ENCODE measurements at regions not wholly inside any gene's neighbourhood (a gene's known extent, or its start where the extent isn't known, plus 50 kb on each side); places are given as distances from the start of the nearest gene placed in this dataset.

DNA sequence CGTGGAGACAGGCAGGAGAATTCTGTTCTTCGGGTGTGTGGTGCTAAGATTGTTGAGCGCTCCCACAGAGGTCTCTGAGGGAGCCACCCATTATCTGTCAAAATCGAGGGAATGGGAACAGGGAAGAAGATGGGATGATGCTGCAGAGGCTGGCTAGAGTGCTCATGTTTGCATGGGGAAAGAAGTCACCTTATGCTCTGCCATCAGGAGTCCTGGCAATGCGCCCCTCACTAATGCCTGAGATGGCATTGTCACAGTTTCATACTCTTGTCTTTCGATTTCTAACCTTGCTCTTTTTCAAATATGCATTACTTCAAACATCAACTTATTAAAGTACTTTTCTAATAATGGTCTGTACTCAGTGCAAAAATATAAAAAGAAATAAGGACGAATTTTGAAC lies 463.3 kb upstream of the CELF4 start:
- TF ChIP-seq TARDBP (IDR thresholded peaks at IDR 0.05): no peak
- no peak for TF ChIP-seq SUZ12 (IDR thresholded peaks at IDR 0.05)
- TF ChIP-seq SP1 (IDR thresholded peaks at IDR 0.05): no peak
- TF ChIP-seq ARNT (IDR thresholded peaks at IDR 0.05): no peak
- TF ChIP-seq HDGF (IDR thresholded peaks at IDR 0.05; ENCODE audit: borderline replicate concordance): no peak
- TF ChIP-seq FOXK2 (IDR thresholded peaks at IDR 0.05): no peak
- no peak for TF ChIP-seq BHLHE40 (IDR thresholded peaks at IDR 0.05; ENCODE audit: borderline replicate concordance)
- no peak for TF ChIP-seq FOXM1 (IDR thresholded peaks at IDR 0.05; ENCODE audit: borderline replicate concordance)

All from HEK293T (cell line).